ENCODE measurements at regions not wholly inside any gene's neighbourhood (a gene's known extent, or its start where the extent isn't known, plus 50 kb on each side); places are given as distances from the start of the nearest gene placed in this dataset.

GRCh38 chr15:39244776-39245175, 336.1 kb upstream of the THBS1 start:
- TF ChIP-seq EP300 (IDR thresholded peaks at IDR 0.05): no peak
- TF ChIP-seq RFX5 (IDR thresholded peaks at IDR 0.05): no peak
- no peak for TF ChIP-seq MAX (IDR thresholded peaks at IDR 0.05)
- TF ChIP-seq CTCF (IDR thresholded peaks at IDR 0.05): no peak
- TF ChIP-seq MAZ (IDR thresholded peaks at IDR 0.05; ENCODE audit: borderline replicate concordance, low read depth, low read length): no peak
- TF ChIP-seq, protein P1, sequence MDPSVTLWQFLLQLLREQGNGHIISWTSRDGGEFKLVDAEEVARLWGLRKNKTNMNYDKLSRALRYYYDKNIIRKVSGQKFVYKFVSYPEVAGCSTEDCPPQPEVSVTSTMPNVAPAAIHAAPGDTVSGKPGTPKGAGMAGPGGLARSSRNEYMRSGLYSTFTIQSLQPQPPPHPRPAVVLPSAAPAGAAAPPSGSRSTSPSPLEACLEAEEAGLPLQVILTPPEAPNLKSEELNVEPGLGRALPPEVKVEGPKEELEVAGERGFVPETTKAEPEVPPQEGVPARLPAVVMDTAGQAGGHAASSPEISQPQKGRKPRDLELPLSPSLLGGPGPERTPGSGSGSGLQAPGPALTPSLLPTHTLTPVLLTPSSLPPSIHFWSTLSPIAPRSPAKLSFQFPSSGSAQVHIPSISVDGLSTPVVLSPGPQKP (IDR thresholded peaks at IDR 0.05; ENCODE audit: low read depth, low read length): no peak
- no peak for TF ChIP-seq BHLHE40 (IDR thresholded peaks at IDR 0.05; ENCODE audit: low read depth, low read length)
- no peak for TF ChIP-seq JUN (IDR thresholded peaks at IDR 0.05)
- no peak for TF ChIP-seq RAD21 (conservative IDR thresholded peaks at IDR 0.05 in 1 of 2, IDR thresholded peaks at IDR 0.05 in 1 of 2)
- no peak for TF ChIP-seq PHF8 (IDR thresholded peaks at IDR 0.05; ENCODE audit: borderline replicate concordance, low read depth)
- TF ChIP-seq POLR2A (IDR thresholded peaks at IDR 0.05; ENCODE audit: low read length): no peak

All from A549 (cell line).